Thymus (tissue), 11 donors: ENCODE measurements at regions not wholly inside any gene's neighbourhood (a gene's known extent, or its start where the extent isn't known, plus 50 kb on each side); places are given as distances from the start of the nearest gene placed in this dataset.

Experiments used
- DNase-seq, 9 donors: peaks; one replicate each; pipeline ENCODE4 v3.0.0-alpha.2; 2013; ENCODE audit warnings: low spot score in 9 of 9, low read depth in 6 of 9, missing footprints in 1 of 9
- H3K27ac ChIP-seq, 2 donors: one replicate each; pipeline ENCODE4 v1.5.1; 2013; ENCODE audit warnings: control low read depth in 1 of 2, low read depth in 1 of 2, low read length in 1 of 2, mild to moderate bottlenecking in 1 of 2, moderate library complexity in 1 of 2
- H3K27me3 ChIP-seq, 2 donors: one replicate each; pipeline ENCODE4 v1.5.1; 2013; ENCODE audit warnings: low read length in 1 of 2; ENCODE audit not compliant: control insufficient read depth in 2 of 2, insufficient read depth in 1 of 2
- H3K36me3 ChIP-seq, 2 donors: one replicate each; pipeline ENCODE4 v1.5.1; 2013; ENCODE audit warnings: low read length in 1 of 2, mild to moderate bottlenecking in 1 of 2, moderate library complexity in 1 of 2; ENCODE audit not compliant: control insufficient read depth in 2 of 2, insufficient read depth in 2 of 2
- H3K4me1 ChIP-seq, 2 donors: one replicate each; pipeline ENCODE4 v1.5.1; 2013; ENCODE audit warnings: low read length in 2 of 2; ENCODE audit not compliant: control insufficient read depth in 2 of 2, insufficient read depth in 2 of 2
- H3K4me3 ChIP-seq, 2 donors: one replicate each; pipeline ENCODE4 v1.5.1; 2013; ENCODE audit warnings: low read length in 2 of 2, control low read depth in 1 of 2, mild to moderate bottlenecking in 1 of 2
- H3K9me3 ChIP-seq, 2 donors: one replicate each; pipeline ENCODE4 v1.5.1; 2013; ENCODE audit warnings: low read length in 1 of 2, mild to moderate bottlenecking in 1 of 2; ENCODE audit not compliant: control insufficient read depth in 2 of 2, insufficient read depth in 1 of 2
- WGBS: extraction: QIAGEN DNeasy Blood & Tissue Kit; methylation state at CpG from one replicate; pipeline ENCODE4 v1.1.7; 2013; 5-methylcytosine and 5-hydroxymethylcytosine counted together
- donor health status: healthy.

DNA sequence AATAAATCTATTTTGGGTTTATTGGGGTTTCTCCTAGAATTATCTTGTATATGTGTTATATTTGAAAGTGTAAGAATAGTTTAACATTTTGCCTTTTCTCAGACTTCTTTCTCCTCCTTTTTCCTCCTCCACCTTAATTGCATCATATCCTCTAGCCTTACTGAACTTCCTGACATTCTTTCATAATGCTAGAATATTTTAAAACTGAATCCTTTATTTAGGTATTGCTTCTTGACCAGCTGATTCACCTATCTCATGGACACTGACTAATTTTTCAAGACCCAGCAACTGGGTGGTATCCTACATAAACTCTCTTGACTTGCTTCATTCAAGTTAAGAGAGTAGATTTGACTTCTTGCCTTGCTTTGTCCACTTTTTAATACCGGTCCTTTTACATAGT lies 1508.9 kb downstream of the STIM2 start:
- Histone ChIP-seq H3K9me3 (no peaks in the 10 kb centered on the region), H3K4me1 (no peaks in the 10 kb centered on the region), H3K36me3 (no peaks in the 10 kb centered on the region), H3K27ac (no peak overlapping the region), H3K27me3 (no peaks in the 10 kb centered on the region), H3K4me3 (no peak overlapping the region)
- DNase-seq, result no peak
- 95% methylated on average over 1 of the region's 1 CpG for WGBS

DNA sequence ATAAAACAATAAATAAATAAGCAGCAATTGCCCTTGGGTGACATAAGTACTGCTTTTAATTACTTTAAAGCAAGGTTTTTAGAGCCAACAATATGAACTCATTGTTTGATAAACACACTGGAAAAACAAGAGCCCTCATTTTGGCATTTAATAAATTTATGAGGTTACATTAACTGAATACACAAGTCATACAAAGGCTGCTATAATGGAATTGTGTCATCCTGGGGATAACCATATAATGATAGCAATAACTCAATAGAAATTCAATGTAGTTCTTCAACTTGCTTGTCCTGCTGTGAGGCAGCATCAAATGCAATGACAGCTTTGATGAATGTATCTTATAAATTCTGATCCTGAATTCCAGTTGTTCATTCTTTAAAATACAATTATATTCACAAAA lies 1512.5 kb downstream of the STIM2 start:
- Histone ChIP-seq H3K4me1 (no peaks in the 10 kb centered on the region), H3K9me3 (no peaks in the 10 kb centered on the region), H3K27me3 (no peaks in the 10 kb centered on the region), H3K4me3 (no peak overlapping the region), H3K36me3 (no peaks in the 10 kb centered on the region), H3K27ac (no peak overlapping the region)
- no peak for DNase-seq

DNA sequence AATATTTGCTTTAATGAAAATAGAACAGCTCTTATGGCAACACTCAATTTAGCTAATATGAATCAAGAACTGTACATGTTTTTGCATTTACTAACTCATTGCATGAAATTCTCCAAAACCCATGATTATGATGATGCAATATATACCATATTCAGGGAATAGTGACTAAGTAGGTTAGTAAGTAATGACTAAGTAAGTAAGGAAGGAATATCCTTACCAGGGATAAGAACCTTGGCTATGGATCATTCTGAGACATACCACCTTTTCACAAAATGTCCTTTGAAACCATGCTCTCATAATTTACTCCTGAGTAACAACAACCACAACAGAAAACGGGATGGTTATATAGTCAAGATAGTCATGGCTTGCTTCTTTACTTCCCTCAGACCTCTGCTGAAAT lies 1513.0 kb downstream of the STIM2 start:
- Histone ChIP-seq H3K27ac (no peak overlapping the region), H3K36me3 (no peaks in the 10 kb centered on the region), H3K27me3 (no peaks in the 10 kb centered on the region), H3K9me3 (no peaks in the 10 kb centered on the region), H3K4me3 (no peak overlapping the region), H3K4me1 (no peaks in the 10 kb centered on the region)
- WGBS, result 84% methylated on average over 1 of the region's 1 CpG
- DNase-seq, result no peak

DNA sequence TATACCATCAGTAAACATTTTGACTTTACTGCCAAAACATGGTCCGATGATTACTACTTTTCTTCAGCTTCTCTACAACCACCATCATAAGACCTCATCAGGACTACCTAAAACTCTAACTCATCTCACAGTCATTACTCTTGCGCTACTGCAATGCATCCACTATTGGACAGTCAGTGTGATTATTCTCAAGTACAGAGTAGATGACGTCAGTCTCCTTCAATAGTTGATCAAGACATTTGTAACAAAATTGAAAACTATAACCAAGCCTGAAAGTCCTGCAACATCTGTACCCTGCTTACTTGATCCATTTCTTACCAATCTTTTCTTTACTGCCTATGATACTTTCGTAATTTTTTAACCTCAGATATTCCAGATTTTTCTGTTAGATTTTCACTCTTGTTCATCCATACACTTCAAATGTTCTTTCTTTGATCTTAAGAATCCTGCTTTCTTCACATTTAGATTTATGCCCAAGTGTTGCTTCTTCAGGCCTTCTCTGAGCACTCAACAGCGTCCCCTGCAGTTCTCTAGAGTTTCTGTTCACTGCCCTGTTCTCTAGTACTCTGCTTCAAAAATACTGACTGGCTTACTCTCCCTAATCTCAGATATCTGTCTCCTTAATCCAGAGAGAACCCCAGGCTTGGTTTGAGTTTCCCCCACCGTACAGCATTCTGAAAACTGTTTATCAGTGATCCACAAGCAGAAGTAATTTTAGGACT lies 1517.6 kb downstream of the STIM2 start:
- no peak overlapping the region for H3K27ac ChIP-seq
- no peaks in the 10 kb centered on the region for H3K9me3 ChIP-seq
- DNase-seq, result no peak
- 84% methylated on average over 6 of the region's 6 CpGs for WGBS
- H3K27me3 ChIP-seq, result no peaks in the 10 kb centered on the region
- H3K4me3 ChIP-seq, result no peak overlapping the region
- no peaks in the 10 kb centered on the region for H3K36me3 ChIP-seq
- H3K4me1 ChIP-seq, result no peaks in the 10 kb centered on the region

DNA sequence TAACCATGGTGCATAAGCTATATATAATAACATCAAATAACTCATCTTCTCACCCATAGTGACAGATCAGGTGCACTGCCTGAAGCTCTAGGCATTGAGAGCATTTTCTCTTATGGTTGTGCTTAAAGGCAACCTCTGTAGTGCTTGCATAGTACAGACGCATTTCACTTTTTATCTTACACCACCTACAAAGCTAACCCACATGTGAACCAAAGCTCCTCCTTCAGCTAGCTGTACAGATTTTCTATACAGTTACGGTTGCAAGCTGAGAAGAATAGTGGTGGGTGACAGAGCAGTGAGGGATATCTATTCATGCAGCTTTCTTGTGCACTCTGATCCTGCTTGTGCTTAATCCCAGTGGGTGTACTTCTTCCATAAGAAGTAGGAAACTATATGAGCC lies 1525.2 kb downstream of the STIM2 start:
- no peaks in the 10 kb centered on the region for H3K36me3 ChIP-seq
- no peak overlapping the region for H3K4me3 ChIP-seq
- 96% methylated on average over 2 of the region's 2 CpGs for WGBS
- H3K27me3 ChIP-seq, result no peaks in the 10 kb centered on the region
- H3K27ac ChIP-seq, result no peak overlapping the region
- no peak for DNase-seq
- H3K9me3 ChIP-seq, result no peaks in the 10 kb centered on the region
- no peaks in the 10 kb centered on the region for H3K4me1 ChIP-seq

DNA sequence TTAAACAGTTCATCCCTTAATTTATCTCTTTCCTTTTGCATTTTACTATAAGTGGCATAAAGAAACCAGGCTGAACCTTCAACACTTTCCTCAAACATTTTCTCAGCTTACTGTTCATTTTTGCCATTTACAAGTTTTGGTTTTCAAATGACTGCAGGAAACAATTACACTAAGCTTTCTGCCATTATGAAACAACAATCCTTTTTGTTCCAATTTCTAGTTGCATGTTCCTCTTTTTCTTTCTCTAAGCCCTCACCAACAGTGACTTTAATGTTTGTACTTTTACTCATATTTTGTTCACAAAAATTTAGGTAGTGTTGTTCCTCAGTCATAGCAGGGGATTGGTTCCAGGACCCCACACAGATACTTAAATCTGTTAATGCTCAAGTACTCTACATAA lies 1526.1 kb downstream of the STIM2 start:
- Histone ChIP-seq H3K9me3 (no peaks in the 10 kb centered on the region), H3K27me3 (no peaks in the 10 kb centered on the region), H3K4me3 (no peak overlapping the region), H3K27ac (no peak overlapping the region), H3K4me1 (no peaks in the 10 kb centered on the region), H3K36me3 (no peaks in the 10 kb centered on the region)
- no peak for DNase-seq

DNA sequence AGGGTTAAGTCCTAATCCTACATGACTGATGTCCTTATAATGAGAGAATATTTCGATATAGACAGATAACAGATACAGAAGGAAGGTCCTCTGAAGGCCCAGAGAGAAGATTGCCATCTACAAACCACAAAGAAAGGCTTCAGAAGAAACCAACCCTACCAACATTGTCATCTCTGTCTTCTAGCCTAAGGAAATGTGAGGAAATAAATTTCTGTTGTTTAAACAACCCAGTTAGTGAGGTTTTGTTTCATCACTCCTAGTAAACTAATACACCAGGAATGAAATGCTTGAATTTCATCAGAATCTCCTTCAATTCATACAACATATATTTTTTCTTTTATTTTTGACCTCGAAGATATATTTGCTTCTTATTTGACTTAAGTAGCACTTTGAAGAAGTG lies 1527.8 kb downstream of the STIM2 start:
- Histone ChIP-seq H3K9me3 (no peaks in the 10 kb centered on the region), H3K4me1 (no peaks in the 10 kb centered on the region), H3K36me3 (no peaks in the 10 kb centered on the region), H3K27ac (no peak overlapping the region), H3K4me3 (no peak overlapping the region), H3K27me3 (no peaks in the 10 kb centered on the region)
- no peak for DNase-seq
- WGBS, result 79% methylated on average over 2 of the region's 2 CpGs

DNA sequence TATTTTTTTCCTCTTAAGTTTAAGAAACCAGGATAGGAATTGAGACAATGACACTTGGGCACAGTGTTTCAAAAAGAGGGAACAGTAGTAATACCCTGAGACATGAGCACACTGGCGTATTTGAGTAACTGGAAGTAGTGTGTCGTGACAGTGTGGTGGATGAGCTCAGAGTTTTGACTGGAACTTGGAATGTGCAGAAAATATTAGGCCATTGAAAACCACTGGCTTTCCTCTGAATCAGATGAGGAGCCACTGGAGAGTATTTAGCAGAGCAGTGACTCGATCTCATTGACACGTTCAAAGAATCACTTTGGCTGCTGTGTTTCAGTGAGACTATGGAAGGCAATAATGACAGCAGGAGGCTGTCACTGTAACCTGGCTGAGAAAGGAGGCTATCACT lies 1531.2 kb downstream of the STIM2 start:
- WGBS, result 72% methylated on average over 4 of the region's 4 CpGs
- H3K36me3 ChIP-seq, result no peaks in the 10 kb centered on the region
- H3K4me3 ChIP-seq, result no peak overlapping the region
- peaks cover 0 to 4% of the 10 kb centered on the region in 2 donors for H3K9me3 ChIP-seq
- no peaks in the 10 kb centered on the region for H3K27me3 ChIP-seq
- no peaks in the 10 kb centered on the region for H3K4me1 ChIP-seq
- no peak for DNase-seq
- no peak overlapping the region for H3K27ac ChIP-seq

DNA sequence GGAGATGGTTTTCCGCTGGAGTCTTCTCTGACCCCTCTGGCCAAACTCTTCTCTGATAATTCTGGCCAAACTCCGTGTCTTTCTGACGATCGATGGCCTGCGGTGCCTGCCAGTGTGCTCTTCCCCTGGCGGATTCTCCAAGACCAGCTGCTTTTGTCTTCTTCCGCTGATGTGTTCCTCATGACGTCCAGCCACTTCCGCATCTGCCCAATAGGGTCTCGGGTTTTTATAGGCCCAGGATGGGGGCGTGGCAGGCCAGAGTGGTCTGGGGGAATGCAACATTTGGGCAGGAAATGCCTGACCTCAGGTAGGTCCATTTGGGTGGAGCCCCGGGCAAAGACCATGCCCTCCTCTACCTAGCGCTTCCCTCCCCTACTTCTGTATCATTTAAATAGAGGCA lies 1542.1 kb downstream of the STIM2 start:
- no peaks in the 10 kb centered on the region for H3K36me3 ChIP-seq
- H3K9me3 ChIP-seq, result peaks cover 0 to 13% of the 10 kb centered on the region in 2 donors
- H3K27me3 ChIP-seq, result no peaks in the 10 kb centered on the region
- no peaks in the 10 kb centered on the region for H3K4me1 ChIP-seq
- H3K27ac ChIP-seq, result no peak overlapping the region
- no peak for DNase-seq
- H3K4me3 ChIP-seq, result no peak overlapping the region
- 94% methylated on average over 13 of the region's 13 CpGs for WGBS

DNA sequence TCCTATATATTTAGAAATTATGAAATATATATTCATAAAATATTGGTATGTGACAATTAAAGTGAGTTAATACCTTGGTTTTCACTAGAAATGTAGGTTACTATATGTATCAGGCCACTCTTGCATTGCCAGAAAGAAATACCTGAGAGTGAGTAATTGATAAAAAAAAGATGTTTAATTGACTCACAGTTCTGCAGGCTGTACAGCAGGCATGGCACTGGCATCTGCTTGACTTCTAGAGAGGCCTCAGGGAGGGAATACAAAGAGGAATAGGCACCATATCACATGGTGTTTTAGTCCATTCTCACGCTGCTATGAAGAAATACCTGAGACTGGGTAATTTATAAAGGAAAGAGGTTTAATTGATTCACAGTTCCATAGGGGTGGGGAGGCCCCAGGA lies 1560.6 kb downstream of the STIM2 start:
- Histone ChIP-seq H3K9me3 (no peaks in the 10 kb centered on the region), H3K4me3 (no peak overlapping the region), H3K4me1 (no peaks in the 10 kb centered on the region), H3K27me3 (no peaks in the 10 kb centered on the region), H3K27ac (no peak overlapping the region), H3K36me3 (no peaks in the 10 kb centered on the region)
- no peak for DNase-seq
- 98% methylated on average over 1 of the region's 1 CpG for WGBS
